HEK293T (cell line): ENCODE measurements at regions not wholly inside any gene's neighbourhood (a gene's known extent, or its start where the extent isn't known, plus 50 kb on each side); places are given as distances from the start of the nearest gene placed in this dataset.

ENCODE experiments used
- BHLHE40 ChIP-seq: fragments of 450-650 bp; IDR thresholded peaks from 2 replicates; pipeline ENCODE4 v1.6.1; 2016; ENCODE audit warnings: mild to moderate bottlenecking, moderate library complexity, borderline replicate concordance
- CTBP1 ChIP-seq: fragments of 450-650 bp; IDR thresholded peaks from 2 replicates; pipeline ENCODE4 v1.6.1; 2016; ENCODE audit warnings: borderline replicate concordance
- FOXM1 ChIP-seq: fragments of 450-650 bp; IDR thresholded peaks from 2 replicates; pipeline ENCODE4 v1.6.1; 2017; ENCODE audit warnings: mild to moderate bottlenecking, borderline replicate concordance
- HDGF ChIP-seq: fragments of 450-650 bp; IDR thresholded peaks from 2 replicates; pipeline ENCODE4 v1.6.1; 2017; ENCODE audit warnings: antibody characterized with exemption, borderline replicate concordance
- PKNOX1 ChIP-seq: fragments of 450-650 bp; IDR thresholded peaks from 2 replicates; pipeline ENCODE4 v1.6.1; 2016
- TARDBP ChIP-seq: fragments of 450-650 bp; IDR thresholded peaks from 2 replicates; pipeline ENCODE4 v1.6.1; 2016

GRCh38 chr5:158614951-158615350 lies 484.8 kb downstream of the EBF1 start:
- no peak for TF ChIP-seq HDGF
- no peak for TF ChIP-seq TARDBP
- TF ChIP-seq FOXM1: no peak
- TF ChIP-seq BHLHE40: no peak
- no peak for TF ChIP-seq PKNOX1
- TF ChIP-seq CTBP1: no peak
